Fibroblast of the aortic adventitia (primary cell): ENCODE measurements at regions not wholly inside any gene's neighbourhood (a gene's known extent, or its start where the extent isn't known, plus 50 kb on each side); places are given as distances from the start of the nearest gene placed in this dataset.

Experiments
- DNase-seq: peaks from one replicate; pipeline ENCODE4 v3.0.0-alpha.2; 2010; ENCODE audit warnings: low read depth
- H3K4me3 ChIP-seq: 2 replicates; pipeline ENCODE4 v1.5.1; 2011; ENCODE audit warnings: low read depth, mild to moderate bottlenecking, control low read depth, low read length, moderate library complexity
- TF ChIP-seq, protein P1 (sequence below): IDR thresholded peaks from 2 replicates; pipeline ENCODE4 v1.5.1; 2011; ENCODE audit warnings: mild to moderate bottlenecking, low read length, control low read depth, inconsistent platforms; ENCODE audit not compliant: insufficient read depth

DNA sequence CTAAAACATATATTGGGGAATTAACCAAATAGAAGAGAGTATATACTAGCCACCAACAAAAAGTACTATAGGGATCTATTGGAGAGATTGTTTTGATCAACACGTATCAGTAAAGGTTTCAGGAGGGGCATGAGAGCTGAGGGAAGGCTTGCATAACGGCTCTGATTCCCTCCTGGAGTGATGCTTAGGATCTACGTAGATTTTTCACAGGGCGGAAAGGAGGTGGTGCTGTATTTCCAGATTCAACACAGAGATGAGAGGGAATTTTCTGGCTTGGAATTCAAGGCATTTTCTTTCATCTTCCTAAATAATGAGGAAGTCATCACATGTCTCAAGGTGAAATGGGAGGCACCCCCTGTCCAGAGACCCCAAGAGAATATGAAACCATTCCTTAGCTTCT, 443.8 kb downstream of the CMPK2 start:
- no peak overlapping the region for H3K4me3 ChIP-seq
- TF ChIP-seq, protein P1, sequence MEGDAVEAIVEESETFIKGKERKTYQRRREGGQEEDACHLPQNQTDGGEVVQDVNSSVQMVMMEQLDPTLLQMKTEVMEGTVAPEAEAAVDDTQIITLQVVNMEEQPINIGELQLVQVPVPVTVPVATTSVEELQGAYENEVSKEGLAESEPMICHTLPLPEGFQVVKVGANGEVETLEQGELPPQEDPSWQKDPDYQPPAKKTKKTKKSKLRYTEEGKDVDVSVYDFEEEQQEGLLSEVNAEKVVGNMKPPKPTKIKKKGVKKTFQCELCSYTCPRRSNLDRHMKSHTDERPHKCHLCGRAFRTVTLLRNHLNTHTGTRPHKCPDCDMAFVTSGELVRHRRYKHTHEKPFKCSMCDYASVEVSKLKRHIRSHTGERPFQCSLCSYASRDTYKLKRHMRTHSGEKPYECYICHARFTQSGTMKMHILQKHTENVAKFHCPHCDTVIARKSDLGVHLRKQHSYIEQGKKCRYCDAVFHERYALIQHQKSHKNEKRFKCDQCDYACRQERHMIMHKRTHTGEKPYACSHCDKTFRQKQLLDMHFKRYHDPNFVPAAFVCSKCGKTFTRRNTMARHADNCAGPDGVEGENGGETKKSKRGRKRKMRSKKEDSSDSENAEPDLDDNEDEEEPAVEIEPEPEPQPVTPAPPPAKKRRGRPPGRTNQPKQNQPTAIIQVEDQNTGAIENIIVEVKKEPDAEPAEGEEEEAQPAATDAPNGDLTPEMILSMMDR: no peak
- DNase-seq: no peak

DNA sequence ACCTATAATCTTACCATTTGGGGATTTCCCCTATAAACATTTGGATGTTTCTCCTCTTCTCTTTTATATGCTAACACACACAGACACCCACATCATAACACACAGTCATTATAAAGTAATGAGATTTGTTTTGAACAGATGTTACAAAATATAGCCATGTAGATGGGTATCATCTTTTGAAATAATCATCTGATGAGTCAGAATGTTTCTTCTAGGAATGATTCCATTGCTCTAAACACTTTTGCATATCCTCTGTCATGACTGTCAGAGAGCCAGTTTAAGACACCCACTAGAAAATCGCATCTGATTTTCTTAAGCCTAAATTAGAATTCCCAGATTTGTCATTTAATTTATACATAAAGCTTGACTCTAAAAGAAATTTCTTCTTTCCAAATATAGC, 442.6 kb downstream of the CMPK2 start:
- no peak overlapping the region for H3K4me3 ChIP-seq
- no peak for DNase-seq
- TF ChIP-seq, protein P1: no peak

DNA sequence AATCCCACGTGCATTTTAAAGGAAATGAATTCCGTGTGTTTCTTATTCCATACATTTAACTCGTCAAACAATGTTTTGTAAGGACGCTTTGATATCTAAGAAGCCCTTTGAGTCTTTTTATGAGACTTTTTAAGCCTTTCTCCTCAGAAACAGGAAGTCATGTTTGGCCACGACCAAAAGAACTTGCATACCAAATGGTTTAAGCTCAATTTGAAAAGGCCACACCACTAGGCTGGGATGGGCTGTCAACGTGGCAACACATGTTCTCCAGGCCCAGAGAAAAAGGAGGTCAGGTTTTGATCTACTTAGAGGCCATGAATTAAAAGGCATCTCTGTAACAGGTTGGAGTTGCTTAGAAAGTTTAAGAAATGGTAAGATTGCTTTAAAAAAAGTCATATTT, 441.8 kb downstream of the CMPK2 start:
- TF ChIP-seq, protein P1: no peak
- H3K4me3 ChIP-seq: no peak overlapping the region
- DNase-seq: no peak

DNA sequence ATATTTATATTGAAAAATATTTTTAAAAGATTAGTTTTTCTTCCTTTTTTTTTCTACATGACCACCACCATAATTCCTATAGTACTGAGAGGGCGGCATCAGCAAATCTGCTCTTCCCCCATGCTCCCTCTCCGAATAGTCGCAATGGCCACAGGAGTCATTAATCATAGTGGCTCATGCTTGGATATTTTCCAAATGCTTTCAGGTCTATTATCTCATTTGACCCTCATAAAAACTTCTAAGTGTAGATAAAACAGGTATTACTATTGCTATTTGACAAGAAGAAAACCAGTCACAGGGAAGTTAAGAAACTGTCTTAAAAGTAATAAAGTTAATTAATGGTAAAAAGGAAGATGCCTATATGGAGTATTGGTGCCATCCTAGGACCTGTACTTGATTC, 440.7 kb downstream of the CMPK2 start:
- TF ChIP-seq, protein P1: no peak
- no peak for DNase-seq
- no peak overlapping the region for H3K4me3 ChIP-seq

DNA sequence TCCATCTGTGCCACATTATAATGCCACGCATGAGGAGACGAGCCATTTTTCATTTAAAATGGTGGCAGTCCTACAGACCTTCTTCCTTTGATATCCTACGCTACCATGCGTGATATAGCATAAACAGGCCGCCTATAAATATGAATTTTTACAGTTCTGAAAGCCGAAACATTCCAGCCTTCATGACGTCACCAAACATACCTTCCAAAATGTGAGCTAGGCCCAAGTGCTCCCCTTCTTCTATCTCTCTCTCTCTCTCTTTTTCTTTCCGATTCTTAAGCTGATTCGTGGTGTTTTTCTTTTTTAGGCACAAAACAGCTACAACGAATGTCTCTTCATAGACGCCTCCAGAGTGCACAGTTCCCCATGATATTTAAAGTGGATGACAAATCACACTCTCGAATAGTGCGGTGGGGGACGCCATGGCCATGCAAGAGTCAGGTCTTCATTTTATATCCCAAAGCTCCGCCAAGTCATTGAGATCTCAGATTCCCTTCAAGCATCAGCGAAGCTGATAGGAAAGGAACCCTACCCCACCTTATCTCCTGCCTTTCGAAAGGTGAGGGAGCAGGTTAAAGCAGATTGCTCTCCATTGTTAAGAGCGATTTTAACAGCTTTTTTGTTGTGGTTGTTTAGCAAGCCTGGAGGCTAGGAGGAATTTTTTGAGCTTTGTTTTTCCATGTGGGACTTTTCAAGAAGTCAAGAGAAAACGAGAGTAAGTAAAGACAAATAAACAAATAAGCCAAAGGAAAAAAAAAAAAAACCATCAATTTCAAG, 436.3 kb downstream of the CMPK2 start:
- no peak overlapping the region for H3K4me3 ChIP-seq
- no peak for DNase-seq
- TF ChIP-seq, protein P1: no peak

DNA sequence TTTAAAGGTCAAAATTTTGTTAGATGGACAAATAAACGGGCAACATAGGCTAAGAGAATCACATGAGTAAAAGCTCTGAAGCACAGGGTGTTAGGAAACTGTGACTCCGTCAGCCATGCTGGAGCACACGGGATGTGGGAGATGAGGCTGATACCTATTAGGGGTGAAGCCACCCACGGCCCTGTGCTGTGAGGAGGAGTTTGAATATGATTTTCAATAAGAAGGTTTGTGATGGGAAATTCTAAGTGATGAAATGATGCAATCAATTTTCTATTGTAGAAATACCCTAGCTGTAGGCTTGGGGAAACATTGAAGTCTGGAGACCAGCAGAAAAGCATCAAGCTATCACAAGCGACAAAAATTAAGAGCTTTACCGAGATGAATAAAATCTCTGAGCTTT, 431.3 kb downstream of the CMPK2 start:
- no peak for DNase-seq
- H3K4me3 ChIP-seq: no peak overlapping the region
- TF ChIP-seq, protein P1: no peak

DNA sequence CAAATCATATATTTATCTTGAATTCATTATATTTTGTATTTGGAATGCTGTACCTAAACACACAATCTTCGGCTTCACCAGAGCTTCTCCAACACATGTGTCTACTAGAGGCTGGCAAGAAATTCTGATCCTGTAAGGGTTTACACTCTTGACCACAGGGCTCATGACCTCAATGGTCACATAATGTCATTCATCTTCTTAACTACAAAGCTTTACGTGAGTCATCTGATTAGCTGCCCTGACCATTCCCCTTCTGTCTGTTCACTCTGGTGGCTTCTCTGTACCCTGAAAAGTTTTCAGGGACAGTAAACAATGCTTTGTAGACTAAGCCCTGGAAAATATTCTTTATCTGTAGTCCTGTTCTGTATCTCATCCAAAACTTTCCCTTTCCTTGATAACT, 423.9 kb downstream of the CMPK2 start:
- DNase-seq: no peak
- TF ChIP-seq, protein P1: no peak
- H3K4me3 ChIP-seq: no peak overlapping the region
